HepG2 (cell line): ENCODE measurements at regions not wholly inside any gene's neighbourhood (a gene's known extent, or its start where the extent isn't known, plus 50 kb on each side); places are given as distances from the start of the nearest gene placed in this dataset.

Experiments used
- ATAC-seq: fragments of 200-7000 bp; cut with Tn5 transposase; 3 replicates; pipeline ENCODE4 v1.9.1; 2020; ENCODE audit warnings: mild to moderate bottlenecking, moderate library complexity
- BruUV-seq: library from RNA; stranded (reverse); fragments of 400-500 nt; replicated peaks from 2 replicates; lab custom pipeline; 2021; lab: Mats Ljungman, UMichigan
- CTCF ChIA-PET: fragments of 300-600 bp; formaldehyde crosslinking; extraction: SDS; loops from one replicate; lab custom pipeline; 2021; ENCODE audit warnings: low total read pairs, inconsistent platforms, low intra/inter-chr PET ratio; lab: Yijun Ruan, JAX
- POLR2A ChIA-PET: fragments of 350-600 bp; sonication (Branson Sonifier 250); formaldehyde crosslinking; loops from one replicate; lab custom pipeline; 2020; ENCODE audit warnings: antibody characterized with exemption, inconsistent platforms; lab: Yijun Ruan, JAX
- DNase-seq: peaks from one replicate; pipeline ENCODE4 v3.0.0-alpha.2; 2015; ENCODE audit warnings: low spot score
- FAIRE-seq: peaks from 3 replicates; lab custom pipeline; 2011; peaks lifted over from hg19 to GRCh38; lab: Jason Lieb, UNC
- H2AFZ ChIP-seq: one replicate; pipeline ENCODE4 v1.6.1; 2011; ENCODE audit warnings: low read length, inconsistent platforms
- H3K27ac ChIP-seq: fragments of 300-600 bp; 3 replicates; pipeline ENCODE4 v1.8.0; 2011; ENCODE audit warnings: mixed run types, mild to moderate bottlenecking, mixed read lengths, low read length, inconsistent platforms; ENCODE audit not compliant: insufficient read depth; ENCODE audit errors: extremely low read length
- H3K27me3 ChIP-seq, 2 experiments: fragments of 200-600 bp in 1 of 2; 2 replicates in 1 of 2; 3 replicates in 1 of 2; pipeline versions ENCODE4 v1.6.0 to v1.8.0; 2011; ENCODE audit warnings: low read length in 2 of 2, mild to moderate bottlenecking in 2 of 2, moderate library complexity in 2 of 2, inconsistent platforms in 1 of 2; ENCODE audit not compliant: insufficient read depth in 2 of 2, control insufficient read depth in 1 of 2
- H3K36me3 ChIP-seq, 2 experiments: fragments of 200-600 bp in 1 of 2; replicated peaks in 1 of 2; 2 replicates in 1 of 2; 3 replicates in 1 of 2; pipeline versions ENCODE4 v1.5.1 to v1.8.0; 2011; ENCODE audit warnings: low read length in 2 of 2, inconsistent platforms in 1 of 2; ENCODE audit not compliant: insufficient read depth in 2 of 2, control insufficient read depth in 1 of 2
- H3K4me1 ChIP-seq: 2 replicates; pipeline ENCODE4 v1.5.1; 2012; ENCODE audit warnings: low read length, inconsistent platforms; ENCODE audit not compliant: insufficient read depth
- H3K4me2 ChIP-seq: 2 replicates; pipeline ENCODE4 v1.6.0; 2011; ENCODE audit warnings: low read depth, low read length, inconsistent platforms
- H3K4me3 ChIP-seq, 3 experiments: fragments of 200-600 bp in 1 of 3; sonication (generic), shearing (Covaris generic) in 1 of 3; replicated peaks in 1 of 3; 2 replicates each; pipeline ENCODE4 v1.5.1; 2011 to 2016; ENCODE audit warnings: low read length in 3 of 3, inconsistent platforms in 2 of 3, low read depth in 2 of 3, mild to moderate bottlenecking in 2 of 3, control low read depth in 1 of 3, mixed read lengths in 1 of 3; ENCODE audit not compliant: insufficient read depth in 1 of 3
- H3K79me2 ChIP-seq: one replicate; pipeline ENCODE4 v1.6.1; 2011; ENCODE audit warnings: low read length, inconsistent platforms; ENCODE audit not compliant: insufficient read depth
- H3K9ac ChIP-seq: 2 replicates; pipeline ENCODE4 v1.6.0; 2011; ENCODE audit warnings: mild to moderate bottlenecking, low read depth, low read length, inconsistent platforms; ENCODE audit not compliant: insufficient read depth
- H3K9me3 ChIP-seq: 2 replicates; pipeline ENCODE4 v1.5.1; 2012; ENCODE audit warnings: mild to moderate bottlenecking, low read length
- H4K20me1 ChIP-seq: 2 replicates; pipeline ENCODE4 v1.6.0; 2011; ENCODE audit warnings: inconsistent platforms, mild to moderate bottlenecking, low read length, moderate library complexity; ENCODE audit not compliant: insufficient read depth
- HCFC1 ChIP-seq: fragments of 150-350 bp; IDR thresholded peaks from 2 replicates; pipeline ENCODE4 v1.6.1; 2014; ENCODE audit warnings: low read depth, low read length
- RBM39 ChIP-seq: fragments of 200-400 bp; formaldehyde crosslinking; IDR thresholded peaks from one replicate; pipeline ENCODE4 v1.6.1; 2018; ENCODE audit warnings: antibody characterized with exemption, mild to moderate bottlenecking, low read depth, low read length; ENCODE audit not compliant: poor library complexity, severe bottlenecking
- SP140L ChIP-seq: sonication (generic); formaldehyde crosslinking; IDR thresholded peaks from 2 replicates; pipeline ENCODE4 v1.4.0; 2020; ENCODE audit warnings: missing genetic modification reagents, borderline replicate concordance
- XBP1 ChIP-seq: sonication (generic); formaldehyde crosslinking; IDR thresholded peaks from 2 replicates; pipeline ENCODE4 v1.5.0; 2020; ENCODE audit warnings: missing genetic modification reagents
- WGBS: methylation state at CpG from one replicate; pipeline ENCODE4 v1.1.6; 2017; ENCODE audit warnings: low lambda C conversion rate; 5-methylcytosine and 5-hydroxymethylcytosine counted together
- in situ Hi-C: cut with HindIII; loops from 2 replicates; pipeline ENCODE4 v1.10.0; 2017; ENCODE audit warnings: low pct_unique_long_range_greater_than_20kb; ENCODE audit not compliant: extremely low pct_ligation_motif_present
- intact Hi-C: fragments of 100-400 bp; cut with micrococcal nuclease; formaldehyde crosslinking; loops from one replicate; pipeline ENCODE4 v1.10.0; 2022; ENCODE audit not compliant: unreplicated experiment
- TF ChIP-seq, protein P1 (sequence below): sonication (generic); formaldehyde crosslinking; IDR thresholded peaks from 2 replicates; pipeline ENCODE4 v1.8.1; 2023; ENCODE audit warnings: mild to moderate bottlenecking, moderate library complexity, missing genetic modification reagents
- TF ChIP-seq, protein P2 (sequence below): sonication (generic); formaldehyde crosslinking; IDR thresholded peaks from 2 replicates; pipeline ENCODE4 v1.4.0; 2020; ENCODE audit warnings: missing genetic modification reagents
- TF ChIP-seq, protein P3 (sequence below): sonication (generic); formaldehyde crosslinking; IDR thresholded peaks from 2 replicates; pipeline ENCODE4 v1.4.0; 2020; ENCODE audit warnings: missing genetic modification reagents

DNA sequence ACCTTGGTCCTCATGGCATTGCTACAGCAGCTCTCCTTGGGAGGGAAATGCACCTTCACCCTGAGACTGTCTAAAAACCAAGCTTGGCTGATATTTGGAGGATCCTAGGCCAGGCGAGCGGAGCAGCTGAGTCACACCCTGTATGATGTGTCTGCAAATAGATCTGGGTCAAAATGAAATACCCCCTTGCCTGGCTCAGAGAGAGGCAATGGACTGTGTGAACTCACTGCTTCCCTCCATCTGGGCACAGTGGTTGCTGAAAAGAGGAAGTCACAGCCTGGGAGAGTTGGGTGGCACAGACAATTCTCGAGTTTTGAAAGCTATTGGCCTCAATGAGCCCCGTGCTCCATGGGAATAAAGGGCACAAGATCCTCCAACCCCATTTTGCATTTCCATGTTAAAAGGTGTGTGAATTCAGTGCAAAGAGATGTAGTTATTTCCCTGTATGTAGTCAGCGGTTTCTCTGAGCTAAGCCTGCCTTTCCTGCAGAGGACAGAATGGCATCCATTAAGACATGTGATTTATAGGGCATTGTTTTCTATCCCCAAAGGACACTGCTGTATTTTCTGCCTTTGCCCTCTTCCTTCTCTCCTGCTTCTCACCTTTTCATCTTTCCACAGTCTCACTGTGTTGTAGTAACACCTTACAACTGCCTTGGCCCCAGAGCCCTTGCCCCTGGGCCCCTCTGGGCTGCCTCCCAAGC is 177.2 kb downstream of the GADD45G start:
- intact Hi-C loops: no loop called here
- BruUV-seq: no TSS peak
- Histone ChIP-seq H3K9ac (no peak overlapping the region), H4K20me1 (no peaks in the 10 kb centered on the region), H3K36me3 (no peaks in the 10 kb centered on the region), H2AFZ (no peak overlapping the region), H3K27ac (no peak overlapping the region), H3K79me2 (no peaks in the 10 kb centered on the region), H3K4me3 (no peak overlapping the region), H3K9me3 (no peaks in the 10 kb centered on the region), H3K27me3 (peaks cover 0 to 8% of the 10 kb centered on the region in 2 experiments; a peak in 2 of 5 replicates), H3K4me2 (no peak overlapping the region), H3K4me1 (no peaks in the 10 kb centered on the region)
- in situ Hi-C loops: no loop called here
- FAIRE-seq: no peak
- ChIA-PET CTCF (no interaction called here), POLR2A (no interaction called here)
- 43% methylated on average over 3 of the region's 5 CpGs for WGBS
- no peak for ATAC-seq
- TF ChIP-seq, protein P1, sequence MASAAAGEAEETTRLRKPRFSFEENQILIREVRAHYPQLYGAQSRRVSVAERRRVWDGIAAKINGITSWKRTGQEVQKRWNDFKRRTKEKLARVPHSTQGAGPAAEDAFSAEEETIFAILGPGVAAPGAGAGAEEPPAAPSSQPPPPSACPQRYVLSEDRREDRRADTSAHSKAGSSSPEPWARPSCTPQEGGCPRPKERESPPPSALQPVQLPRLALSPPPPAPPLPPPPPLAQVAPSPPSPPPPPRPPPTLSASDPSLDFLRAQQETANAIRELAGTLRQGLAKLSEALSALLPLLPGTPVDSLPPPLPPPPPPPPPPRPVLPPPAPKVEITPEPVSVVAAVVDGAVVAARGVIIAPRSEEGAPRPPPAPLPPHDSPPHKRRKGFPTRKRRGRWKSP: no peak
- no peak for TF ChIP-seq RBM39
- TF ChIP-seq, protein P2, sequence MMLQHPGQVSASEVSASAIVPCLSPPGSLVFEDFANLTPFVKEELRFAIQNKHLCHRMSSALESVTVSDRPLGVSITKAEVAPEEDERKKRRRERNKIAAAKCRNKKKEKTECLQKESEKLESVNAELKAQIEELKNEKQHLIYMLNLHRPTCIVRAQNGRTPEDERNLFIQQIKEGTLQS (CRISPR knock-in tag): no peak
- no peak for TF ChIP-seq HCFC1
- no peak for TF ChIP-seq XBP1 (CRISPR knock-in tag)
- no peak for TF ChIP-seq SP140L (CRISPR knock-in tag)
- TF ChIP-seq, protein P3, sequence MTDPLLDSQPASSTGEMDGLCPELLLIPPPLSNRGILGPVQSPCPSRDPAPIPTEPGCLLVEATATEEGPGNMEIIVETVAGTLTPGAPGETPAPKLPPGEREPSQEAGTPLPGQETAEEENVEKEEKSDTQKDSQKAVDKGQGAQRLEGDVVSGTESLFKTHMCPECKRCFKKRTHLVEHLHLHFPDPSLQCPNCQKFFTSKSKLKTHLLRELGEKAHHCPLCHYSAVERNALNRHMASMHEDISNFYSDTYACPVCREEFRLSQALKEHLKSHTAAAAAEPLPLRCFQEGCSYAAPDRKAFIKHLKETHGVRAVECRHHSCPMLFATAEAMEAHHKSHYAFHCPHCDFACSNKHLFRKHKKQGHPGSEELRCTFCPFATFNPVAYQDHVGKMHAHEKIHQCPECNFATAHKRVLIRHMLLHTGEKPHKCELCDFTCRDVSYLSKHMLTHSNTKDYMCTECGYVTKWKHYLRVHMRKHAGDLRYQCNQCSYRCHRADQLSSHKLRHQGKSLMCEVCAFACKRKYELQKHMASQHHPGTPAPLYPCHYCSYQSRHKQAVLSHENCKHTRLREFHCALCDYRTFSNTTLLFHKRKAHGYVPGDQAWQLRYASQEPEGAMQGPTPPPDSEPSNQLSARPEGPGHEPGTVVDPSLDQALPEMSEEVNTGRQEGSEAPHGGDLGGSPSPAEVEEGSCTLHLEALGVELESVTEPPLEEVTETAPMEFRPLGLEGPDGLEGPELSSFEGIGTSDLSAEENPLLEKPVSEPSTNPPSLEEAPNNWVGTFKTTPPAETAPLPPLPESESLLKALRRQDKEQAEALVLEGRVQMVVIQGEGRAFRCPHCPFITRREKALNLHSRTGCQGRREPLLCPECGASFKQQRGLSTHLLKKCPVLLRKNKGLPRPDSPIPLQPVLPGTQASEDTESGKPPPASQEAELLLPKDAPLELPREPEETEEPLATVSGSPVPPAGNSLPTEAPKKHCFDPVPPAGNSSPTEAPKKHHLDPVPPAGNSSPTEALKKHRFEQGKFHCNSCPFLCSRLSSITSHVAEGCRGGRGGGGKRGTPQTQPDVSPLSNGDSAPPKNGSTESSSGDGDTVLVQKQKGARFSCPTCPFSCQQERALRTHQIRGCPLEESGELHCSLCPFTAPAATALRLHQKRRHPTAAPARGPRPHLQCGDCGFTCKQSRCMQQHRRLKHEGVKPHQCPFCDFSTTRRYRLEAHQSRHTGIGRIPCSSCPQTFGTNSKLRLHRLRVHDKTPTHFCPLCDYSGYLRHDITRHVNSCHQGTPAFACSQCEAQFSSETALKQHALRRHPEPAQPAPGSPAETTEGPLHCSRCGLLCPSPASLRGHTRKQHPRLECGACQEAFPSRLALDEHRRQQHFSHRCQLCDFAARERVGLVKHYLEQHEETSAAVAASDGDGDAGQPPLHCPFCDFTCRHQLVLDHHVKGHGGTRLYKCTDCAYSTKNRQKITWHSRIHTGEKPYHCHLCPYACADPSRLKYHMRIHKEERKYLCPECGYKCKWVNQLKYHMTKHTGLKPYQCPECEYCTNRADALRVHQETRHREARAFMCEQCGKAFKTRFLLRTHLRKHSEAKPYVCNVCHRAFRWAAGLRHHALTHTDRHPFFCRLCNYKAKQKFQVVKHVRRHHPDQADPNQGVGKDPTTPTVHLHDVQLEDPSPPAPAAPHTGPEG (CRISPR knock-in tag): no peak
- no peak for DNase-seq
